GM10266 (cell line): ENCODE measurements at regions not wholly inside any gene's neighbourhood (a gene's known extent, or its start where the extent isn't known, plus 50 kb on each side); places are given as distances from the start of the nearest gene placed in this dataset.

Experiments
- DNase-seq: peaks from one replicate; pipeline ENCODE4 v3.0.0; 2012; ENCODE audit errors: extremely low spot score
- TF ChIP-seq, protein P1 (sequence below): IDR thresholded peaks from 2 replicates; pipeline ENCODE4 v1.5.1; 2012; ENCODE audit warnings: mild to moderate bottlenecking, low read depth; ENCODE audit not compliant: control insufficient read depth, insufficient read depth; ENCODE audit errors: missing control alignments

DNA sequence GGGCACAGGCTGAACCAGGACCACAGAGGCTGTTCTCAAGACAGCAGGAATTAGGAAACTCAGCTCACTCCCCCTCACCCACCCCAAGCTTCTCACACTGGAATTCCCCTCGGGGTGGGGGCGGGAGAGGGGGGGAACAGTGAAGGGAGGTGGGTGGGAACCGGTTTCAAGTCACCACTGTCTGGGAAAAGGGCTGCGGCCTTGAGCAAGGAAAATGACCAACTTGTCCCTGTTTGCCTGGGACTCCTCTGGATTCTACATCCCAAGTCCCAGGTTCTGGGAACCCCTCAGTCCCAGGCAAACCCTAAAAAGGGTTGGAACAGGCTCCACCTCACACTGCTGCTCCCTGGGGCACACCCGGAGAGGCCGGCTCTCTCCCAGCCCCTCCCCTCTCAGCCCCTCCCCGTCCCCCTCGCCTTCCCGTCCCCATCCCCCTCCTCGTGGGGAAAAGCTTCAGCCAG, 230.7 kb downstream of the TFAP2C start:
- TF ChIP-seq, protein P1, sequence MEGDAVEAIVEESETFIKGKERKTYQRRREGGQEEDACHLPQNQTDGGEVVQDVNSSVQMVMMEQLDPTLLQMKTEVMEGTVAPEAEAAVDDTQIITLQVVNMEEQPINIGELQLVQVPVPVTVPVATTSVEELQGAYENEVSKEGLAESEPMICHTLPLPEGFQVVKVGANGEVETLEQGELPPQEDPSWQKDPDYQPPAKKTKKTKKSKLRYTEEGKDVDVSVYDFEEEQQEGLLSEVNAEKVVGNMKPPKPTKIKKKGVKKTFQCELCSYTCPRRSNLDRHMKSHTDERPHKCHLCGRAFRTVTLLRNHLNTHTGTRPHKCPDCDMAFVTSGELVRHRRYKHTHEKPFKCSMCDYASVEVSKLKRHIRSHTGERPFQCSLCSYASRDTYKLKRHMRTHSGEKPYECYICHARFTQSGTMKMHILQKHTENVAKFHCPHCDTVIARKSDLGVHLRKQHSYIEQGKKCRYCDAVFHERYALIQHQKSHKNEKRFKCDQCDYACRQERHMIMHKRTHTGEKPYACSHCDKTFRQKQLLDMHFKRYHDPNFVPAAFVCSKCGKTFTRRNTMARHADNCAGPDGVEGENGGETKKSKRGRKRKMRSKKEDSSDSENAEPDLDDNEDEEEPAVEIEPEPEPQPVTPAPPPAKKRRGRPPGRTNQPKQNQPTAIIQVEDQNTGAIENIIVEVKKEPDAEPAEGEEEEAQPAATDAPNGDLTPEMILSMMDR, result no peak
- no peak for DNase-seq

DNA sequence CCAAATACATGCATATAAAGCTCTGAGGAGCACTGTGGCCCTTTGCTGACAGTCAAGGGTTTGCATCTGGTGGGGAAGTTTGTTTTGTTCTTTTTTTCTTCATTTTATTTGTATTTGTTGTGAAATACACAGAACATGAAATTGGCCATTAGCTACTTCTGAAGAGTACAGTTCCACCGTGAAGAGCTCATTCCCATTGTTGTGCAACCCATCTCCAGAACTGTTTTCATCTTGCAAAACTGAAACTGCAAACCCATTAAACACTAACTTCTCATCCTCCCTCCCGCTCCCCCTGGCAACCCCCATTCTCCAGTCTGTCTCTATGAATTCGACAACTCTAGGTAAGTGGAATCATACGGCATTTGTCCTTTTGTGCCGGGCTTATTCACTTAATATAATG, 231.3 kb downstream of the TFAP2C start:
- TF ChIP-seq, protein P1, result no peak
- DNase-seq, result no peak

DNA sequence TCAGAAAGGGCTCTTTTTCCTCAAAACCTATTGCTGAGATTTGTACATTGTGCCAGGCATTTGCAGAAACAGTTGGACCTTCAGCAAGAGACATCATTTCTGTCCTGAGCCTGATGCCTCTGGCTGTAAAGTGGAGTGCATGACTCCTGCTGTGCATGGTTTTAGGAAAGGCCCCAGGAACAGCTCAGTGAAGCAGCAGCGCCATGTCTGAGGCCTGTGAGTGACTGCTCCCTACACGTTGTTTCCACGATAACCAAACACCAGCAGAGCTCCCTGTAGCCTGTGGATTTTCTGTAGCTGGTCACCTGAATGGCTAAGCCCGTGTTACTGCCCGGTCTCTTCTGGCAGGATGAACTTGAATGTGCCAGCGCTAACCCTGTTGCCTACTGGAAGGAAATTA, 232.5 kb downstream of the TFAP2C start:
- no peak for DNase-seq
- TF ChIP-seq, protein P1, result no peak

DNA sequence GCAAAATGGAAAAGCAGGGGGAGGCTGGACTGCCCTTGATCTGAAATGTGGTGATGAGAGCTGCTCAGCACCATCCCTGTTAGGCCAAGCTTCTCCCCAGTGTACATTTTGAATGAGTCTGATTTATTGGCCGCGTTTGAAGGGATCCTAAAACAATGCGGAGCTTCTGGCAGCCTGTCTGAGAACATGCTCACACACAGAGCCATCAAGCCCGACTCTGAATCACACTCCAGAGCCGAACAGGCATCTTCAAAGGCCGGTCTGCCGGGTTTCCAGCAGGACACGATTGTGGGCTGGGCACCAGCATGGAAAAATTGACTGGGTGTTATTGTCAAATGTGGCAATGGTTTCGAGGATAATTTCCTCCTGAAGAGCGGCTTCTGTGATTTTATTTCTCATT, 235.9 kb downstream of the TFAP2C start:
- TF ChIP-seq, protein P1, result no peak
- no peak for DNase-seq

DNA sequence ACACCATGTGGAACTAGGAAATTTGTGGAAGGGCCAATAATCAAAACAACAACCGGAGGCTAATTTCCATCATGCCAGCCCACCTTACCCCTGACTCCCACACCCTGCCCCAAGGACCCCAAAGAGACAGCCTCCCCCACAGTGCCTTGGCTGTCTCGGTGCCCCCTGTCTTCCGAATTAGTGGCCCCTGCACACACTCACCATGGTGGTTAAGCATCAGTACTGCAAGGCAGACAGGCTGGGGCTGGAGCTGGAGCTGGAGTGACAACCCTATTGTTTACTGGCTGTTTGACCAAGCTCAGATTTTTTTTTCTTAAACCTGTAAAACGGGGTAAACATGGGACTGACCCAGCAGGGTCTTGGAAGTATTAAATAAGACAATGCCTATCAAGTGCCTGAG, 238.0 kb downstream of the TFAP2C start:
- DNase-seq, result no peak
- TF ChIP-seq, protein P1, result no peak

DNA sequence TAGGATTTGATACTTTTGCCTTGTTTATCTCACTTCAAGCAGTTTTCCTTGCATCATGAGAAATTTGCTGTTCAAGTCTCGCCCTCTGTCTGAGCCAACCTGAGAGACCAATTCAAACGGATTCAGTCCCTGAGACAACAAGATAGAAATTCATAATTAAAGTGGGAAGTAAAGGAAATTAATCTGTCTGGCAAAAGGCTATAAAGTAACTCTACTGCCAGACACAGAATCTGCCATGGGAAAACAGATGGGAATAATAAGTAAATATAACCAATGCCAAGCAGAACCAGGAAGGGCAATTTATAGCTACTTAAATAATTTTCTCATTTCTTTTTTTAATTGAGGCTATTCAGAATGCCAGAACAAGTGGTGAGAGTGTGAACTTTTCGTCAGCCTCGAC, 239.6 kb downstream of the TFAP2C start:
- no peak for DNase-seq
- TF ChIP-seq, protein P1, result no peak

DNA sequence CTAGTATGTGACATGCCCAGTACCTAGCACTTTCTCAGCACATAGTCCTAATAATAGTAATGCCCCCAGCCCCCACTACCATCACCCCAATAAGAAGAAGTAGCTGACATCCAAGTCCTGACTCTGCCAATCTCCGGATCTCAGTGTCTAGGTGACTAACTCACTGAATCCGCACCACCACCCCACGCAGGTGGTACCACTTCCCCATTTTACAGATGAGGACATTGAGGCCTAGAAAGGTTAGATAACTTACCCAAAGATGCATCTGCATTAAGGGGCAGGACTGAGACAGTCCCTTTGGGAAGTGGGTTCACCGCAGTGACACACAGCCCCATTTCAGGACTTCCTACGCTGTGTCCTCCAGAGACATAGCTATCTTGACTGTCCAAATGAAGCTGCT, 241.2 kb downstream of the TFAP2C start:
- DNase-seq, result no peak

More for the DNA sequence above, 241.2 kb downstream of the TFAP2C start:
- TF ChIP-seq, protein P1, result no peak
